Left lobe of liver (tissue), 2 donors: ENCODE measurements at regions not wholly inside any gene's neighbourhood (a gene's known extent, or its start where the extent isn't known, plus 50 kb on each side); places are given as distances from the start of the nearest gene placed in this dataset.

Source experiments
- ATAC-seq: fragments of 200-7000 bp; cut with Tn5 transposase; one replicate; pipeline ENCODE4 v1.9.1; 2020; ENCODE audit warnings: mild to moderate bottlenecking, moderate library complexity
- DNase-seq: peaks from one replicate; pipeline ENCODE4 v3.0.0-alpha.2; 2020; ENCODE audit warnings: low spot score
- donor health status: DM: no; HTN: no; CAD: no; lungs with moderate emphysema.
- donor health status: DM: no; HTN: yes; CAD: no.

DNA sequence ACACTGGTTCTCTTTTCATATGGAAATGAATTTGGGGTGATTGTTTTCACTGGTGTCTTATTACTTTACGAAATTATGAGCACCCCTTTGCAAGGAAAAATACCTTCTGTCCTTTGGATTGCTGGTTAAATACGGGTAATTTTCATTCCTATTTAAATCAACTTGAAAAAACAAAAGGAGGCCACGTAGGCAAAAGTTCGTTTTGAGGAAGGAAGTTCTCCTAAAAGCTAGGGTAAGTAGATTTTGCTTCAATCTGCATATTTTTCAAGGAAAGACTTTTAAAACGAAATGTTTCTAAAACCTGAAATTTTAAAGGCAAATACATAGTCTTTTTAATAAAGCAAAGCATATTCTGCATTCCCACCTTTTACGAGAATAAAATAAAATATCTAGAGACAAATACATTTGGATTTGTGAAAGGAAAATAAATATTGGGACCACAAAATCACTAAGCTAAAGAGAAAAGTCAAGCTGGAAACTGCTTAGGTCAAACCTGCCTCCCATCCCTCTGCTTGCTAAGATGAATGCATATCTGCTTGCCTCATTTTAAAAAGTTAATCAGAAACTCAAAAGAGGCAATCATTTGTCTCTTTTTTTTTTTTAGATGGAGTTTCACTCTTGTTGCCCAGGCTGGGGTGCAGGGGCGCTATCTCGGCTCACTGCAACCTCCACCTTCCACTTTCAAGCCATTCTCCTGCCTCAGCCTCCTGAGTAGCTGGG, 70.9 kb upstream of the ETS2 start:
- ATAC-seq = no peak
- no peak for DNase-seq

- ATAC-seq (no peak), DNase-seq (no peak)
Measured at GRCh38 chr21:38735626-38736206, 70.0 kb upstream of the ETS2 start.

DNA sequence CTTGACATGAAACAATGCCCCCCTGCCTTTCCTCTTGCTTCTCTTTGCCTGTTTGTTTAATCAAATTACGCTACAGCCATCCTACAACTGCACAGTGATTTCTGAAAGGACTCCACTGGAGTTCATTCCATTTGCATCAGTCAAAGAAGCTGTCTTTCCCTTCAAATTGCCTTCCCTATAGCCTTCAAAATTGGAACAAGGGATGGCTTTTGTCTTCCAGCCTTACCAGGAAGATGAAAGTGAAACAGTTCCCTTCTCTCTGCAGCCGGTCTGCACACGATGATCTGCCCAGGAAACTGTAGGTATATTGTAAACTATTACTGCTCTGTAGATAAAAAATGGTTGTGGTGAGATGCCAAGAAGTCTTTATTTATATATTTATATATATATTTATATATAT, 65.6 kb upstream of the ETS2 start:
- DNase-seq (no peak), ATAC-seq (no peak)

- DNase-seq = no peak
- ATAC-seq = no peak
Measured at GRCh38 chr21:38741092-38741949, 64.4 kb upstream of the ETS2 start.

GRCh38 chr21:38741950-38742256, 63.8 kb upstream of the ETS2 start:
- ATAC-seq (no peak), DNase-seq (no peak)

DNA sequence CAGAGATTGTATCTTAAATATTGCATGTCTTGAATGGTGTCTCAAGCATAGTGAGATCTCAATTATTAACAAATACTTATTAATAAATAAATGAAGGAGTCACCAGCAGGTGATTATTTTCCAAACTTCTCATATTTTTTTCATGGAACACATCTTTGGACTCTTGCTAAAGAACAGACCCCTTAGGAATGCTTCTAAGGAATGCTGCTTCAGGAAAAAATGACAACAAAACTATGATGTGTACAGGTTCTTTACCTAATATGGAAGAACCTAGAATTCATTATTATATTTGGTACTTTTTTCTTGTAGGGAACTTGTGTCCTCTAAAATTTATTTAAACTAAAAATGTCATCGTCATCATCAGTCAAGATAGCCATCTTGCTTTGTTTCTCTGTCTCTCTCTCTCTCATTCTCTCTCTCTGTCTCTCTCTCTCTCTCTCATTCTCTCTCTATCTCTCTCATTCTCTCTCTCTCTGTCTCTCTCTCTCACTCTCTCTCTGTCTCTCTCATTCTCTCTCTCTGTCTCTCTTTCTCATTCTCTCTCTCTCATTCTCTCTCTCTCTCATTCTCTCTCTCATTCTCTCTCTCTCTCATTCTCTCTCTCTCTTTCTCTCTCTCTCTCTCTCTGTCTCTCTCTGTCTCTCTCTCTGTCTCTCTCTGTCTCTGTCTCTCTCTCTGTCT, 63.0 kb upstream of the ETS2 start:
- no peak for ATAC-seq
- no peak for DNase-seq

DNA sequence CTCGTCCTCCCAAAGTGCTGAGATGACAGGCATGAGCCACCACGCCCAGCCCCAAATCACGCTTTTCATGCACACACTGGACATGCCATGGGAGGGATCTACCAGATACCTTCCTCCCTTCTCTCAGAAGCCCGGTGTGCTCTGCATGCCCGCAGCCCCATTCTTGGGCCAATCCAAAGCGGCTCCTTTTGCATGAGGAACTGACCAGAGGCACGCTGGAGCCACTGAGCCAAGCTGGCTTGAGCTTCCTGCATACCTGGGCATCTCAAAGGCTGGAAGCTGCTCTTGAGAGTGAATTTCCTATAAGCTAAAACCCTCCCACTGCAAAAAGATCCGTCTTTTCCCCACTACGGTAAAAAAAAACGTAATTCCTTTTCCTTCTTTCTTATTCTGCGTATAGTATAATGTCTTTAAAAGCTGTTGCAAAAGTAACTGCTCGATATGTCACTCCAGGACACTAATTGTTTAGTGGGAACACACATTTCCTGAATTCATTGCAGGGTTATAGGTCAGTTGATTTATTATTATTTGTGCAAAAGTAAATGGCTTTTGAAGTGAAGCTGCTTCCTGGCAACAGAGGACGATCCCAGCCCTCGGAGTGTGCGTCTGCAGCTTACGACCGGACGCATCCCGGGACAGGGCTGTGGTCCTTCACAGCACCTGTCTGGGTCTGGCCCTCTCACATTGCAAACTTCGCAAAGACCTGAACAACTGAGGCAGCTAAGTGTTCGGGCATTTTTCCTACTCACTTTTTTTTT, 61.8 kb upstream of the ETS2 start:
- ATAC-seq (peak; percentile 23), DNase-seq (no peak)

- ATAC-seq = no peak
Measured at GRCh38 chr21:38744861-38745260, 60.9 kb upstream of the ETS2 start.

DNA sequence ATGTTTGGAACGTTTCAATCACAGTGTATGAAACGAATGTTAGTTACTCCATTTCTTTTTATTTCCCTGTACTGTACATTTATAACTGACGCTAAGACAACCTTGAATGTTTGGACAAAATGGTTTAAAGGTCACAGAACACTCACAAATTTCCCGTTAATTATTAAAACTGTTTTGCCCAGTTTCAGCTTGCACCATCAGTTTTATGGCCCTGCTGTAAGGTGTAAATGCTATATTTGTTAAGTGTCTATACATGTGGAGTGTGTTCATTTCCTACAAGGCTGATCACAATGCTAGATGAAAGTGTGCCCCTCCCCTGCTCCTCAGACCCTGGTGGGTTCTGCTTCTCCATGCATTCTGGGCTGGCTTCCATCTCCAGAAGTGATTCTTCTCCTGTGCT, 57.9 kb upstream of the ETS2 start:
- DNase-seq (no peak), ATAC-seq (peak; percentile 49)

More at GRCh38 chr21:38744861-38745260, 60.9 kb upstream of the ETS2 start:
- DNase-seq = no peak

GRCh38 chr21:38751379-38752050, 54.2 kb upstream of the ETS2 start:
- ATAC-seq (peak; percentile 43), DNase-seq (no peak)

GRCh38 chr21:38752051-38752505, 53.7 kb upstream of the ETS2 start:
- ATAC-seq = no peak

DNA sequence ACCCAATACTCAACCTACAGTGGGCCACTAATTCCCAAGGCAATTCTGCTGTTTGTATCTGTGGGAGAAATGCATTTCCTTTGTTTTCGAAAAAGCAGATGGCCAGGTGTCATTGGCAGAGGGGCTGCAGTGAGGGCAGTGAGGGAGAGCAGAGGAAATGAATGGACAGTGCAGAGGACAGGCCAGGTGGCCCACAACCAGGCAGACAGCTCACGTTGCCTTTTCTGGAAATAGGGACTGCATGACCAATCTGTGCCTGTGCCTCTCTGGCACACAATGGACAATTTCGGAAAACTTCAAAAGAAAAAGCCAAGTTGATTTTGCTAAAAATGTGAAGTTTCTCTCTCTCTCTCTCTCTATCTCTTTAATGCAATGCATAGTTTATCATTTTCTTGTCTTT, 52.6 kb upstream of the ETS2 start:
- DNase-seq (no peak), ATAC-seq (no peak)

More at GRCh38 chr21:38752051-38752505, 53.7 kb upstream of the ETS2 start:
- no peak for DNase-seq

GRCh38 chr21:38753557-38753971, 52.2 kb upstream of the ETS2 start:
- DNase-seq = no peak

More at GRCh38 chr21:38753557-38753971, 52.2 kb upstream of the ETS2 start:
- no peak for ATAC-seq
